Neural cell (in vitro differentiated cells): ENCODE measurements at regions not wholly inside any gene's neighbourhood (a gene's known extent, or its start where the extent isn't known, plus 50 kb on each side); places are given as distances from the start of the nearest gene placed in this dataset.

Source experiments
- H2AFZ ChIP-seq: fragments of 200-600, 300-800 bp; sonication (generic), shearing (Covaris generic); 2 replicates; pipeline ENCODE4 v1.6.0; 2014; ENCODE audit warnings: low read depth, mild to moderate bottlenecking, antibody characterized with exemption, low read length, moderate library complexity
- H3F3A ChIP-seq: fragments of 200-600 bp; shearing (Covaris generic); 2 replicates; pipeline ENCODE4 v1.6.1; 2016; ENCODE audit warnings: mild to moderate bottlenecking, moderate library complexity, mixed read lengths, antibody characterized with exemption, low read length; ENCODE audit not compliant: insufficient read depth, poor library complexity, severe bottlenecking
- H3K27ac ChIP-seq: fragments of 200-600, 300-800 bp; sonication (generic), shearing (Covaris generic); 2 replicates; pipeline ENCODE4 v1.5.1; 2014; ENCODE audit warnings: mild to moderate bottlenecking, low read length, moderate library complexity
- H3K27me3 ChIP-seq: fragments of 300-800, 200-600 bp; sonication (generic), shearing (Covaris generic); 2 replicates; pipeline ENCODE4 v1.6.0; 2014; ENCODE audit warnings: mild to moderate bottlenecking, low read depth, low read length, moderate library complexity; ENCODE audit not compliant: insufficient read depth
- H3K36me3 ChIP-seq: fragments of 300-800, 200-600 bp; sonication (generic), shearing (Covaris generic); 2 replicates; pipeline ENCODE4 v1.5.1; 2014; ENCODE audit warnings: mild to moderate bottlenecking, antibody characterized with exemption, low read length, moderate library complexity; ENCODE audit not compliant: insufficient read depth
- H3K4me2 ChIP-seq: fragments of 300-800, 200-600 bp; sonication (generic), shearing (Covaris generic); 2 replicates; pipeline ENCODE4 v1.6.0; 2014; ENCODE audit warnings: mild to moderate bottlenecking, low read length
- H3K4me3 ChIP-seq: fragments of 300-800, 200-600 bp; sonication (generic), shearing (Covaris generic); 2 replicates; pipeline ENCODE4 v1.5.1; 2014; ENCODE audit warnings: mild to moderate bottlenecking, low read length, moderate library complexity
- H3K79me2 ChIP-seq: fragments of 200-600 bp; shearing (Covaris generic); replicated peaks from 2 replicates; pipeline ENCODE4 v1.6.0; 2014; ENCODE audit warnings: mild to moderate bottlenecking, low read length, moderate library complexity; ENCODE audit not compliant: insufficient read depth
- H3K9ac ChIP-seq: fragments of 300-800, 200-600 bp; sonication (generic), shearing (Covaris generic); 2 replicates; pipeline ENCODE4 v1.6.1; 2016; ENCODE audit warnings: mild to moderate bottlenecking, low read length, mixed read lengths
- H3K9me2 ChIP-seq: fragments of 200-600 bp; shearing (Covaris generic); 2 replicates; pipeline ENCODE4 v1.6.1; 2016; ENCODE audit warnings: mild to moderate bottlenecking, low read length, mixed read lengths; ENCODE audit not compliant: insufficient read depth
- H3K9me3 ChIP-seq: fragments of 200-600, 300-800 bp; sonication (generic), shearing (Covaris generic); 2 replicates; pipeline ENCODE4 v1.6.1; 2016; ENCODE audit warnings: mild to moderate bottlenecking, mixed run types, low read length, moderate library complexity, mixed read lengths
- H4K20me1 ChIP-seq: fragments of 200-600 bp; shearing (Covaris generic); 2 replicates; pipeline ENCODE4 v1.6.1; 2016; ENCODE audit warnings: mild to moderate bottlenecking, mixed run types; ENCODE audit not compliant: insufficient read depth
- CTCF ChIP-seq: fragments of 450-650 bp; IDR thresholded peaks from 2 replicates; pipeline ENCODE4 v1.5.1; 2014; ENCODE audit warnings: antibody characterized with exemption, mild to moderate bottlenecking, moderate library complexity; ENCODE audit not compliant: poor library complexity, severe bottlenecking
- EP300 ChIP-seq: fragments of 450-650 bp; conservative IDR thresholded peaks from 2 replicates; pipeline ENCODE4 v1.6.1; 2014; ENCODE audit warnings: antibody characterized with exemption, mild to moderate bottlenecking, moderate library complexity; ENCODE audit not compliant: poor library complexity, severe bottlenecking
- EZH2 ChIP-seq: fragments of 200-600, 300-800 bp; shearing (Covaris generic), sonication (generic); IDR thresholded peaks from 2 replicates; pipeline ENCODE4 v1.6.1; 2014; ENCODE audit warnings: antibody characterized with exemption, low read length, borderline replicate concordance, mild to moderate bottlenecking; ENCODE audit not compliant: insufficient read depth, poor library complexity, severe bottlenecking
- MXI1 ChIP-seq: fragments of 450-650 bp; conservative IDR thresholded peaks from 2 replicates; pipeline ENCODE4 v1.6.1; 2014; ENCODE audit warnings: antibody characterized with exemption, mild to moderate bottlenecking; ENCODE audit not compliant: poor library complexity, severe bottlenecking
- POLR2AphosphoS5 ChIP-seq: IDR thresholded peaks from 2 replicates; pipeline ENCODE4 v1.6.1; 2012
- RAD21 ChIP-seq: fragments of 450-650 bp; conservative IDR thresholded peaks from 2 replicates; pipeline ENCODE4 v1.6.1; 2014; ENCODE audit warnings: antibody characterized with exemption, mild to moderate bottlenecking, moderate library complexity
- REST ChIP-seq: IDR thresholded peaks from 2 replicates; pipeline ENCODE4 v1.6.1; 2012; ENCODE audit warnings: borderline replicate concordance
- SMC3 ChIP-seq: fragments of 450-650 bp; conservative IDR thresholded peaks from 2 replicates; pipeline ENCODE4 v1.6.1; 2014; ENCODE audit warnings: antibody characterized with exemption, mild to moderate bottlenecking, moderate library complexity; ENCODE audit not compliant: poor library complexity
- TAF1 ChIP-seq: IDR thresholded peaks from 2 replicates; pipeline ENCODE4 v1.6.1; 2012; ENCODE audit warnings: low read depth

GRCh38 chr13:79725841-79726240 lies 244.9 kb downstream of the NDFIP2 start:
- Histone ChIP-seq H2AFZ (no peak overlapping the region), H4K20me1 (no peaks in the 10 kb centered on the region), H3K79me2 (no peaks in the 10 kb centered on the region), H3F3A (no peaks in the 10 kb centered on the region), H3K9me3 (no peaks in the 10 kb centered on the region), H3K27me3 (no peaks in the 10 kb centered on the region), H3K4me3 (no peak overlapping the region), H3K27ac (no peak overlapping the region), H3K4me2 (no peak overlapping the region), H3K9ac (no peak overlapping the region), H3K36me3 (no peaks in the 10 kb centered on the region), H3K9me2 (no peaks in the 10 kb centered on the region)
- no peak for TF ChIP-seq SMC3
- no peak for TF ChIP-seq MXI1
- TF ChIP-seq RAD21, result no peak

- TF ChIP-seq POLR2AphosphoS5 (no peak), REST (no peak), EZH2 (no peak), CTCF (no peak), RAD21 (no peak), TAF1 (no peak), MXI1 (no peak), SMC3 (no peak), EP300 (no peak)
- no peak overlapping the region for H3K4me3 ChIP-seq
- H3K36me3 ChIP-seq, result no peaks in the 10 kb centered on the region
- H3K9me2 ChIP-seq, result no peaks in the 10 kb centered on the region
- no peaks in the 10 kb centered on the region for H4K20me1 ChIP-seq
- H2AFZ ChIP-seq, result no peak overlapping the region
- H3K27ac ChIP-seq, result no peak overlapping the region
- H3K9me3 ChIP-seq, result no peaks in the 10 kb centered on the region
- no peaks in the 10 kb centered on the region for H3K27me3 ChIP-seq
- no peak overlapping the region for H3K9ac ChIP-seq
- H3K4me2 ChIP-seq, result no peak overlapping the region
- no peaks in the 10 kb centered on the region for H3K79me2 ChIP-seq
- no peaks in the 10 kb centered on the region for H3F3A ChIP-seq
Observed at GRCh38 chr13:79724348-79725103, 243.6 kb downstream of the NDFIP2 start.
